Muscle of leg (tissue), 3 donors: ENCODE measurements at regions not wholly inside any gene's neighbourhood (a gene's known extent, or its start where the extent isn't known, plus 50 kb on each side); places are given as distances from the start of the nearest gene placed in this dataset.
"Not testable (repeated sequence)": the region's sequence is repeated elsewhere in the genome, so short reads cannot be mapped to it uniquely, and the experiment has no call there.

Experiments
- DNase-seq: peaks from one replicate; pipeline ENCODE4 v3.0.0; 2013
- H3K27ac ChIP-seq: one replicate; pipeline ENCODE4 v1.5.1; 2013; ENCODE audit warnings: mild to moderate bottlenecking, low read length, control low read depth
- H3K27me3 ChIP-seq: one replicate; pipeline ENCODE4 v1.6.1; 2013; ENCODE audit warnings: low read length; ENCODE audit not compliant: control insufficient read depth, insufficient read depth
- H3K36me3 ChIP-seq: one replicate; pipeline ENCODE4 v1.6.1; 2013; ENCODE audit warnings: low read length; ENCODE audit not compliant: control insufficient read depth, insufficient read depth
- H3K4me1 ChIP-seq: one replicate; pipeline ENCODE4 v1.6.1; 2013; ENCODE audit warnings: low read length; ENCODE audit not compliant: control insufficient read depth, insufficient read depth
- H3K4me3 ChIP-seq: one replicate; pipeline ENCODE4 v1.5.1; 2013; ENCODE audit warnings: low read length, control low read depth
- H3K9me3 ChIP-seq: replicated peaks from 2 replicates; pipeline ENCODE4 v1.6.1; 2013; ENCODE audit warnings: low read depth, low read length; ENCODE audit not compliant: control insufficient read depth
- WGBS: methylation state at CpG from one replicate; pipeline ENCODE4 v1.1.5; 2013; ENCODE audit warnings: missing lambda C conversion rate; ENCODE audit not compliant: insufficient coverage; 5-methylcytosine and 5-hydroxymethylcytosine counted together

GRCh38 chr22:49512487-49513165 lies 315.0 kb downstream of the BRD1 start:
- 66% methylated on average over 10 of the region's 13 CpGs for WGBS
- H3K9me3 ChIP-seq, result peaks cover 3% of the 10 kb centered on the region
- no peaks in the 10 kb centered on the region for H3K36me3 ChIP-seq
- H3K27me3 ChIP-seq, result peaks cover 6% of the 10 kb centered on the region
- DNase-seq, result no peak
- no peak overlapping the region for H3K4me3 ChIP-seq
- no peak overlapping the region for H3K27ac ChIP-seq
- H3K4me1 ChIP-seq, result no peaks in the 10 kb centered on the region

GRCh38 chr22:49511393-49512189 lies 316.1 kb downstream of the BRD1 start:
- not testable (repeated sequence) for H3K9me3 ChIP-seq, H3K4me3 ChIP-seq, H3K27me3 ChIP-seq, H3K4me1 ChIP-seq, DNase-seq, H3K36me3 ChIP-seq, H3K27ac ChIP-seq
- no CpG with 5 or more reads among the region's 5 CpGs for WGBS

- Histone ChIP-seq H3K4me3 (no peak overlapping the region), H3K4me1 (no peaks in the 10 kb centered on the region), H3K9me3 (peaks cover 3% of the 10 kb centered on the region), H3K27me3 (peaks cover 6% of the 10 kb centered on the region), H3K36me3 (no peaks in the 10 kb centered on the region), H3K27ac (no peak overlapping the region)
- WGBS, result no CpG with 5 or more reads among the region's 1 CpG
- DNase-seq, result no peak
Measured at GRCh38 chr22:49510718-49511117, 317.0 kb downstream of the BRD1 start.

- Histone ChIP-seq H3K4me3 (no peak overlapping the region), H3K27ac (no peak overlapping the region), H3K9me3 (peaks cover 3% of the 10 kb centered on the region), H3K4me1 (no peaks in the 10 kb centered on the region), H3K27me3 (peaks cover 5% of the 10 kb centered on the region), H3K36me3 (no peaks in the 10 kb centered on the region)
- WGBS, result 77% methylated on average over 5 of the region's 7 CpGs
- no peak for DNase-seq
Measured at GRCh38 chr22:49509016-49509415, 318.7 kb downstream of the BRD1 start.

GRCh38 chr22:49508561-49508960 lies 319.1 kb downstream of the BRD1 start:
- no peaks in the 10 kb centered on the region for H3K4me1 ChIP-seq
- H3K9me3 ChIP-seq, result peaks cover 3% of the 10 kb centered on the region
- no peak overlapping the region for H3K4me3 ChIP-seq
- 87% methylated on average over 5 of the region's 9 CpGs for WGBS
- peaks cover under 1% of the 10 kb centered on the region for H3K27me3 ChIP-seq
- H3K27ac ChIP-seq, result no peak overlapping the region
- H3K36me3 ChIP-seq, result no peaks in the 10 kb centered on the region
- DNase-seq, result no peak

- Histone ChIP-seq H3K4me1 (no peaks in the 10 kb centered on the region), H3K27me3 (no peaks in the 10 kb centered on the region), H3K27ac (no peak overlapping the region), H3K9me3 (peaks cover 3% of the 10 kb centered on the region), H3K36me3 (no peaks in the 10 kb centered on the region), H3K4me3 (no peak overlapping the region)
- DNase-seq, result no peak
- WGBS, result 89% methylated on average over 11 of the region's 22 CpGs
Measured at GRCh38 chr22:49507607-49508292, 319.9 kb downstream of the BRD1 start.

- no peak for DNase-seq
- 84% methylated on average over 6 of the region's 6 CpGs for WGBS
- H3K27me3 ChIP-seq, result no peaks in the 10 kb centered on the region
- H3K27ac ChIP-seq, result no peak overlapping the region
- H3K36me3 ChIP-seq, result no peaks in the 10 kb centered on the region
- H3K9me3 ChIP-seq, result no peaks in the 10 kb centered on the region
- H3K4me3 ChIP-seq, result no peak overlapping the region
- no peaks in the 10 kb centered on the region for H3K4me1 ChIP-seq
Measured at GRCh38 chr22:49506010-49506400, 321.7 kb downstream of the BRD1 start.

- WGBS, result 88% methylated on average over 5 of the region's 7 CpGs
- no peaks in the 10 kb centered on the region for H3K4me1 ChIP-seq
Measured at GRCh38 chr22:49505337-49506009, 322.2 kb downstream of the BRD1 start.

GRCh38 chr22:49503896-49504521 lies 323.7 kb downstream of the BRD1 start:
- no peak for DNase-seq
- Histone ChIP-seq H3K4me1 (no peaks in the 10 kb centered on the region), H3K9me3 (no peaks in the 10 kb centered on the region), H3K36me3 (no peaks in the 10 kb centered on the region), H3K27me3 (no peaks in the 10 kb centered on the region), H3K27ac (no peak overlapping the region), H3K4me3 (no peak overlapping the region)
- 61% methylated on average over 5 of the region's 6 CpGs for whole genome bisulfite sequencing

More at GRCh38 chr22:49505337-49506009, 322.2 kb downstream of the BRD1 start:
- H3K9me3 ChIP-seq, result no peaks in the 10 kb centered on the region
- H3K4me3 ChIP-seq, result no peak overlapping the region
- H3K27me3 ChIP-seq, result no peaks in the 10 kb centered on the region
- no peak for DNase-seq
- H3K36me3 ChIP-seq, result no peaks in the 10 kb centered on the region
- no peak overlapping the region for H3K27ac ChIP-seq
